WERI-Rb-1 (cell line): ENCODE measurements at regions not wholly inside any gene's neighbourhood (a gene's known extent, or its start where the extent isn't known, plus 50 kb on each side); places are given as distances from the start of the nearest gene placed in this dataset.

Experiments used
- DNase-seq: peaks from one replicate; pipeline ENCODE4 v3.0.0-alpha.2; 2020
- H3K27ac ChIP-seq: fragments of 250-450 bp; sonication (Bioruptor Pico); 2 replicates; pipeline ENCODE4 v1.5.1; 2020; ENCODE audit warnings: mild to moderate bottlenecking, moderate library complexity
- H3K27me3 ChIP-seq: fragments of 250-450 bp; sonication (Bioruptor Pico); 2 replicates; pipeline ENCODE4 v1.5.1; 2021; ENCODE audit warnings: mild to moderate bottlenecking, low read depth, moderate library complexity; ENCODE audit not compliant: insufficient read depth, severe bottlenecking
- H3K36me3 ChIP-seq: fragments of 250-450 bp; sonication (Bioruptor Pico); 2 replicates; pipeline ENCODE4 v1.5.1; 2020; ENCODE audit warnings: mild to moderate bottlenecking, moderate library complexity
- H3K4me3 ChIP-seq: 2 replicates; pipeline ENCODE4 v1.5.1; 2011; ENCODE audit warnings: low read depth, mild to moderate bottlenecking, control low read depth, low read length
- H3K9me3 ChIP-seq: fragments of 250-450 bp; sonication (Bioruptor Pico); 2 replicates; pipeline ENCODE4 v1.5.1; 2021; ENCODE audit warnings: mild to moderate bottlenecking, moderate library complexity; ENCODE audit not compliant: severe bottlenecking
- CTCF ChIP-seq: IDR thresholded peaks from 2 replicates; pipeline ENCODE4 v1.5.1; 2011; ENCODE audit warnings: low read depth, mild to moderate bottlenecking, control low read depth, inconsistent platforms, low read length

- Histone ChIP-seq H3K36me3 (no peaks in the 10 kb centered on the region), H3K9me3 (no peaks in the 10 kb centered on the region), H3K27ac (no peak overlapping the region), H3K27me3 (no peaks in the 10 kb centered on the region), H3K4me3 (no peak overlapping the region)
- no peak for DNase-seq
- TF ChIP-seq CTCF = no peak
These were observed 458.4 kb downstream of the KLF12 start for GRCh38 chr13:73675821-73676220.

GRCh38 chr13:73674570-73674969 is 459.6 kb downstream of the KLF12 start:
- Histone ChIP-seq H3K27me3 (no peaks in the 10 kb centered on the region), H3K27ac (no peak overlapping the region), H3K36me3 (no peaks in the 10 kb centered on the region), H3K4me3 (no peak overlapping the region), H3K9me3 (no peaks in the 10 kb centered on the region)
- no peak for DNase-seq
- TF ChIP-seq CTCF = no peak

GRCh38 chr13:73673931-73674330 is 460.3 kb downstream of the KLF12 start:
- TF ChIP-seq CTCF = no peak
- Histone ChIP-seq H3K4me3 (no peak overlapping the region), H3K36me3 (no peaks in the 10 kb centered on the region), H3K27me3 (no peaks in the 10 kb centered on the region), H3K9me3 (no peaks in the 10 kb centered on the region), H3K27ac (no peak overlapping the region)
- no peak for DNase-seq

GRCh38 chr13:73672492-73672891 is 461.7 kb downstream of the KLF12 start:
- no peaks in the 10 kb centered on the region for H3K9me3 ChIP-seq
- no peak for DNase-seq
- no peaks in the 10 kb centered on the region for H3K36me3 ChIP-seq
- TF ChIP-seq CTCF = no peak
- H3K27me3 ChIP-seq = no peaks in the 10 kb centered on the region
- H3K27ac ChIP-seq = no peak overlapping the region
- no peak overlapping the region for H3K4me3 ChIP-seq

GRCh38 chr13:73671732-73672131 is 462.5 kb downstream of the KLF12 start:
- H3K9me3 ChIP-seq = no peaks in the 10 kb centered on the region
- DNase-seq = no peak
- H3K27me3 ChIP-seq = no peaks in the 10 kb centered on the region
- no peak for TF ChIP-seq CTCF
- H3K36me3 ChIP-seq = no peaks in the 10 kb centered on the region
- no peak overlapping the region for H3K27ac ChIP-seq
- no peak overlapping the region for H3K4me3 ChIP-seq

- no peak for TF ChIP-seq CTCF
- Histone ChIP-seq H3K4me3 (no peak overlapping the region), H3K36me3 (no peaks in the 10 kb centered on the region), H3K27ac (no peak overlapping the region), H3K9me3 (no peaks in the 10 kb centered on the region), H3K27me3 (no peaks in the 10 kb centered on the region)
- no peak for DNase-seq
These were observed 463.2 kb downstream of the KLF12 start for GRCh38 chr13:73671011-73671410.
